ENCODE measurements at regions not wholly inside any gene's neighbourhood (a gene's known extent, or its start where the extent isn't known, plus 50 kb on each side); places are given as distances from the start of the nearest gene placed in this dataset.

- POLR2A ChIA-PET, result no interaction called here
- TF ChIP-seq ARNT (IDR thresholded peaks at IDR 0.05) (no peak), FOXK2 (IDR thresholded peaks at IDR 0.05) (no peak)
- DNase-seq (ENCODE audit: extremely low spot score), result no peak
- CTCF ChIA-PET, result no interaction called here
Observed at GRCh38 chr11:130671801-130672700, 223.6 kb downstream of the ADAMTS15 start.

GRCh38 chr11:130672911-130673310 is 224.5 kb downstream of the ADAMTS15 start:
- CTCF ChIA-PET, result no interaction called here
- TF ChIP-seq ARNT (IDR thresholded peaks at IDR 0.05), result no peak
- no peak for TF ChIP-seq BHLHE40 (IDR thresholded peaks at IDR 0.05; ENCODE audit: borderline replicate concordance)
- no peak for TF ChIP-seq HDGF (IDR thresholded peaks at IDR 0.05; ENCODE audit: borderline replicate concordance)
- no peak for TF ChIP-seq LEF1 (IDR thresholded peaks at IDR 0.05; ENCODE audit: borderline replicate concordance)
- POLR2A ChIA-PET, result no interaction called here
- DNase-seq (ENCODE audit: extremely low spot score), result no peak

GRCh38 chr11:130673698-130674097 is 225.3 kb downstream of the ADAMTS15 start:
- CTCF ChIA-PET, result no interaction called here
- DNase-seq (ENCODE audit: extremely low spot score), result no peak
- POLR2A ChIA-PET, result no interaction called here
- no peak for TF ChIP-seq ARNT (IDR thresholded peaks at IDR 0.05)
- no peak for TF ChIP-seq BHLHE40 (IDR thresholded peaks at IDR 0.05; ENCODE audit: borderline replicate concordance)
- TF ChIP-seq SP1 (IDR thresholded peaks at IDR 0.05), result no peak
- TF ChIP-seq ZNF384 (IDR thresholded peaks at IDR 0.05), result no peak
- TF ChIP-seq, protein P1, sequence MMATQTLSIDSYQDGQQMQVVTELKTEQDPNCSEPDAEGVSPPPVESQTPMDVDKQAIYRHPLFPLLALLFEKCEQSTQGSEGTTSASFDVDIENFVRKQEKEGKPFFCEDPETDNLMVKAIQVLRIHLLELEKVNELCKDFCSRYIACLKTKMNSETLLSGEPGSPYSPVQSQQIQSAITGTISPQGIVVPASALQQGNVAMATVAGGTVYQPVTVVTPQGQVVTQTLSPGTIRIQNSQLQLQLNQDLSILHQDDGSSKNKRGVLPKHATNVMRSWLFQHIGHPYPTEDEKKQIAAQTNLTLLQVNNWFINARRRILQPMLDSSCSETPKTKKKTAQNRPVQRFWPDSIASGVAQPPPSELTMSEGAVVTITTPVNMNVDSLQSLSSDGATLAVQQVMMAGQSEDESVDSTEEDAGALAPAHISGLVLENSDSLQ (IDR thresholded peaks at IDR 0.05), result no peak
- no peak for TF ChIP-seq TARDBP (IDR thresholded peaks at IDR 0.05)
- TF ChIP-seq L3MBTL2 (conservative IDR thresholded peaks at IDR 0.05), result no peak

DNA sequence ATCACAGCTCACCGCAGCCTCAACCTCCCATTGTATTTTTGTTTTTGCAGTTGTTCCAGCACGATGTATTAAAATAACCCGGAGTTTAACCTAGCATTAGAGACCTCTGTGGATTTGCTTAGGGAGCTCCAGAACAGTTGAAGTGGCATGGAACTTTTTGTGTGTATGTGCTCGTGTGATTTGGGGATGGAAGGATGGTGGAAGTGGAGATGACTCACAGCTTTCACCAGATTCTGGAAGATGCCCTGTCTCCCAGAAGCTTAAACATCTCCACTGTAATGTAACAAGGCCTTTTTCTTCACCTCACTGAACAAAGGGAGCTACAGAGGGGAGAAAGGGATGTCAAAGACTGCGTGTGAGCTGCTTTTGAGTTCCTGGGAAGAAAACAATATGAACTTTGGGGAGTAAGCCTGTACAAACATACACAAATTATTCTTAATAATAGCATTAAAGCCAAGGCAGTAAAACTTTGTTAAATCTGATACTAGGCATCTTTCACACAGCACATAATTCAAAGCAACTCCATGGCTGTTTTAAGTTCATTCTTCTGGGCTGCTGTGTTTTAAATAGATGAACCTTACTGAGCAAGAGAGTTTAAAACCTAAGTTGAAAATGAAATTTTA is 226.4 kb downstream of the ADAMTS15 start:
- ChIA-PET CTCF (no interaction called here), POLR2A (no interaction called here)
- TF ChIP-seq SP1 (IDR thresholded peaks at IDR 0.05), result no peak
- no peak for TF ChIP-seq SUZ12 (IDR thresholded peaks at IDR 0.05)
- no peak for TF ChIP-seq ELF4 (IDR thresholded peaks at IDR 0.05)
- no peak for TF ChIP-seq FOXM1 (IDR thresholded peaks at IDR 0.05; ENCODE audit: borderline replicate concordance)
- no peak for TF ChIP-seq CTBP1 (IDR thresholded peaks at IDR 0.05; ENCODE audit: borderline replicate concordance)
- TF ChIP-seq LEF1 (IDR thresholded peaks at IDR 0.05; ENCODE audit: borderline replicate concordance), result no peak
- TF ChIP-seq FOXA1 (IDR thresholded peaks at IDR 0.05), result no peak
- TF ChIP-seq TARDBP (IDR thresholded peaks at IDR 0.05), result no peak
- TF ChIP-seq FOXK2 (IDR thresholded peaks at IDR 0.05), result no peak
- no peak for TF ChIP-seq L3MBTL2 (conservative IDR thresholded peaks at IDR 0.05)
- no peak for TF ChIP-seq BHLHE40 (IDR thresholded peaks at IDR 0.05; ENCODE audit: borderline replicate concordance)
- no peak for DNase-seq (ENCODE audit: extremely low spot score)

- CTCF ChIA-PET, result no interaction called here
- no peak for TF ChIP-seq ZNF384 (IDR thresholded peaks at IDR 0.05)
- no peak for TF ChIP-seq FOXM1 (IDR thresholded peaks at IDR 0.05; ENCODE audit: borderline replicate concordance)
- TF ChIP-seq NFRKB (IDR thresholded peaks at IDR 0.05), result no peak
- TF ChIP-seq ELF4 (IDR thresholded peaks at IDR 0.05), result no peak
- TF ChIP-seq, protein P1 (IDR thresholded peaks at IDR 0.05), result no peak
- no peak for TF ChIP-seq BHLHE40 (IDR thresholded peaks at IDR 0.05; ENCODE audit: borderline replicate concordance)
- no peak for TF ChIP-seq TARDBP (IDR thresholded peaks at IDR 0.05)
- no peak for TF ChIP-seq ARNT (IDR thresholded peaks at IDR 0.05)
- no peak for TF ChIP-seq HDGF (IDR thresholded peaks at IDR 0.05; ENCODE audit: borderline replicate concordance)
- TF ChIP-seq FOXA1 (IDR thresholded peaks at IDR 0.05), result no peak
- TF ChIP-seq FOXK2 (IDR thresholded peaks at IDR 0.05), result no peak
- TF ChIP-seq SP1 (IDR thresholded peaks at IDR 0.05), result no peak
- TF ChIP-seq L3MBTL2 (conservative IDR thresholded peaks at IDR 0.05), result no peak
- TF ChIP-seq SUZ12 (IDR thresholded peaks at IDR 0.05), result no peak
- POLR2A ChIA-PET, result no interaction called here
- DNase-seq (ENCODE audit: extremely low spot score), result no peak
Observed at GRCh38 chr11:130675371-130675821, 227.0 kb downstream of the ADAMTS15 start.

DNA sequence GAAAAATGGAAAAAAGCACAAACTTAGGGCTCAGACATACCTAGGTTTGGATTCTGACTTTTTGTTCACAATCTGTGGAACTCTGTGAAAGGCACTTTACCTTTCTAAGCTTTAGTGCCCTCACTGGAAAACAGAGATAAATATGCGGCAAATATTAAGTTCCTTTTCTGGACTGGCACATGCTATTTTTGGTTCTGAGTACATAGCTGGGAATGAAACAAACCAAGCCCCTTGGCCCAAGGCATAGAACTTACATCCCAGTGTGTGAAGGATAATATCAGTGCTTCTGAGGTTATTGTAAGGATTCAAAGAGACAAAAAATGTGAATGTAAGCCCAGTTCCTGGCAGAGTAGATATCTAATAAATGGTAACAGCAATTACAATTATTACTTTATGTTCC is 227.5 kb downstream of the ADAMTS15 start:
- no peak for DNase-seq (ENCODE audit: extremely low spot score)
- TF ChIP-seq BHLHE40 (IDR thresholded peaks at IDR 0.05; ENCODE audit: borderline replicate concordance) (no peak), FOXA1 (IDR thresholded peaks at IDR 0.05) (no peak)
- CTCF ChIA-PET, result no interaction called here

GRCh38 chr11:130677486-130678153 is 229.2 kb downstream of the ADAMTS15 start:
- CTCF ChIA-PET, result no interaction called here
- POLR2A ChIA-PET, result no interaction called here

More for the DNA sequence above, 227.5 kb downstream of the ADAMTS15 start:
- POLR2A ChIA-PET, result no interaction called here

More at GRCh38 chr11:130677486-130678153, 229.2 kb downstream of the ADAMTS15 start:
- no peak for TF ChIP-seq L3MBTL2 (conservative IDR thresholded peaks at IDR 0.05)
- no peak for TF ChIP-seq ARNT (IDR thresholded peaks at IDR 0.05)
- no peak for TF ChIP-seq ZNF384 (IDR thresholded peaks at IDR 0.05)
- TF ChIP-seq SUZ12 (IDR thresholded peaks at IDR 0.05), result no peak
- no peak for TF ChIP-seq ELF4 (IDR thresholded peaks at IDR 0.05)
- DNase-seq (ENCODE audit: extremely low spot score), result no peak

All from HEK293T (cell line).